Astrocyte (in vitro differentiated cells and primary cell): ENCODE measurements at regions not wholly inside any gene's neighbourhood (a gene's known extent, or its start where the extent isn't known, plus 50 kb on each side); places are given as distances from the start of the nearest gene placed in this dataset.

Experiments used
- CTCF ChIP-seq: IDR thresholded peaks from 2 replicates; pipeline ENCODE4 v1.5.1; 2011; ENCODE audit warnings: low read depth, mild to moderate bottlenecking, inconsistent platforms, low read length, moderate library complexity; ENCODE audit not compliant: insufficient read depth
- EZH2 ChIP-seq: IDR thresholded peaks from 2 replicates; pipeline ENCODE4 v1.6.1; 2012; ENCODE audit warnings: mild to moderate bottlenecking, low read length, inconsistent platforms; ENCODE audit not compliant: insufficient read depth

GRCh38 chr9:115587310-115587709, 469.4 kb upstream of the TNC start:
- TF ChIP-seq CTCF = no peak
- no peak for TF ChIP-seq EZH2
